Osteocyte (in vitro differentiated cells): ENCODE measurements at regions not wholly inside any gene's neighbourhood (a gene's known extent, or its start where the extent isn't known, plus 50 kb on each side); places are given as distances from the start of the nearest gene placed in this dataset.

Source experiments
- DNase-seq: peaks from one replicate; pipeline ENCODE4 v3.0.0; 2021; ENCODE audit warnings: mixed read lengths; ENCODE audit not compliant: unreplicated experiment; ENCODE audit errors: extremely low spot score
- H3K27ac Mint-ChIP-seq: one replicate; pipeline ENCODE4 v1.8.0; 2021; ENCODE audit warnings: mild to moderate bottlenecking, mixed read lengths; ENCODE audit not compliant: unreplicated experiment
- H3K27me3 Mint-ChIP-seq: one replicate; pipeline ENCODE4 v1.8.0; 2021; ENCODE audit warnings: mixed read lengths; ENCODE audit not compliant: unreplicated experiment
- H3K36me3 Mint-ChIP-seq: one replicate; pipeline ENCODE4 v1.8.0; 2021; ENCODE audit warnings: mixed read lengths; ENCODE audit not compliant: unreplicated experiment
- H3K4me1 Mint-ChIP-seq: one replicate; pipeline ENCODE4 v1.8.0; 2021; ENCODE audit warnings: mixed read lengths; ENCODE audit not compliant: unreplicated experiment
- H3K4me3 Mint-ChIP-seq: one replicate; pipeline ENCODE4 v1.8.0; 2021; ENCODE audit warnings: mild to moderate bottlenecking, moderate library complexity, mixed read lengths; ENCODE audit not compliant: unreplicated experiment
- H3K9me3 Mint-ChIP-seq: one replicate; pipeline ENCODE4 v1.8.0; 2021; ENCODE audit warnings: mixed read lengths; ENCODE audit not compliant: unreplicated experiment
- CTCF ChIP-seq: fragments of 200-600 bp; sonication (generic); IDR thresholded peaks from 2 replicates; pipeline ENCODE4 v1.5.0; 2021; ENCODE audit warnings: antibody characterized with exemption, mild to moderate bottlenecking, moderate library complexity

- Mint-ChIP-seq H3K36me3 (no peaks in the 10 kb centered on the region), H3K4me1 (no peaks in the 10 kb centered on the region), H3K27ac (no peak overlapping the region), H3K9me3 (no peaks in the 10 kb centered on the region), H3K27me3 (no peaks in the 10 kb centered on the region), H3K4me3 (no peak overlapping the region)
- no peak for TF ChIP-seq CTCF
- DNase-seq = no peak
Observed at GRCh38 chr4:112978691-112979472, 70.6 kb upstream of the ANK2 start.

- H3K4me3 Mint-ChIP-seq = no peak overlapping the region
- H3K9me3 Mint-ChIP-seq = no peaks in the 10 kb centered on the region
- no peak overlapping the region for H3K27ac Mint-ChIP-seq
- no peaks in the 10 kb centered on the region for H3K27me3 Mint-ChIP-seq
- no peak for DNase-seq
- H3K4me1 Mint-ChIP-seq = no peaks in the 10 kb centered on the region
- no peak for TF ChIP-seq CTCF
- no peaks in the 10 kb centered on the region for H3K36me3 Mint-ChIP-seq
Observed at GRCh38 chr4:112979881-112980421, 69.5 kb upstream of the ANK2 start.

- no peaks in the 10 kb centered on the region for H3K9me3 Mint-ChIP-seq
- H3K36me3 Mint-ChIP-seq = no peaks in the 10 kb centered on the region
- H3K4me3 Mint-ChIP-seq = no peak overlapping the region
- no peak for DNase-seq
- H3K4me1 Mint-ChIP-seq = no peaks in the 10 kb centered on the region
- peak; percentile 7 for TF ChIP-seq CTCF
- H3K27me3 Mint-ChIP-seq = no peaks in the 10 kb centered on the region
- H3K27ac Mint-ChIP-seq = no peak overlapping the region
Observed at GRCh38 chr4:112982680-112983079, 66.8 kb upstream of the ANK2 start.

- no peaks in the 10 kb centered on the region for H3K4me1 Mint-ChIP-seq
- H3K4me3 Mint-ChIP-seq = no peak overlapping the region
- H3K9me3 Mint-ChIP-seq = no peaks in the 10 kb centered on the region
- no peak for TF ChIP-seq CTCF
- DNase-seq = no peak
- no peak overlapping the region for H3K27ac Mint-ChIP-seq
- H3K27me3 Mint-ChIP-seq = peaks cover 4% of the 10 kb centered on the region
- H3K36me3 Mint-ChIP-seq = no peaks in the 10 kb centered on the region
Observed at GRCh38 chr4:112994732-112995464, 54.6 kb upstream of the ANK2 start.
